GM12878 (cell line): ENCODE measurements at regions not wholly inside any gene's neighbourhood (a gene's known extent, or its start where the extent isn't known, plus 50 kb on each side); places are given as distances from the start of the nearest gene placed in this dataset.

Source experiments
- ATAC-seq: fragments of 200-7000 bp; cut with Tn5 transposase; 3 replicates; pipeline ENCODE4 v1.9.1; 2020; ENCODE audit warnings: mild to moderate bottlenecking, moderate library complexity
- BruUV-seq: library from RNA; stranded (reverse); fragments of 400-500 nt; replicated peaks from 2 replicates; lab custom pipeline; 2021; lab: Mats Ljungman, UMichigan
- CTCF ChIA-PET: fragments of 300-600 bp; sonication (Branson Sonifier 250); formaldehyde crosslinking; extraction: SDS; loops from one replicate; lab custom pipeline; 2021; ENCODE audit warnings: inconsistent platforms; lab: Yijun Ruan, JAX
- POLR2A ChIA-PET: fragments of 350-600 bp; formaldehyde crosslinking; extraction: SDS; loops from one replicate; lab custom pipeline; 2021; ENCODE audit warnings: inconsistent platforms; lab: Charles Lee
- RAD21 ChIA-PET: fragments of 300-600 bp; sonication (Branson Sonifier 250); formaldehyde crosslinking; loops from one replicate; lab custom pipeline; 2023; ENCODE audit warnings: antibody characterized with exemption; ENCODE audit not compliant: unreplicated experiment; lab: Charles Lee
- SMC1A ChIA-PET: fragments of 300-600 bp; sonication (Branson Sonifier 250); formaldehyde crosslinking; loops from one replicate; lab custom pipeline; 2023; ENCODE audit not compliant: unreplicated experiment, uncharacterized antibody; lab: Charles Lee
- DNase-seq: peaks from one replicate; pipeline ENCODE4 v3.0.0-alpha.2; 2011; ENCODE audit warnings: low read depth, low spot score
- FAIRE-seq: peaks from 3 replicates; lab custom pipeline; 2011; peaks lifted over from hg19 to GRCh38; lab: Jason Lieb, UNC
- H2AFZ ChIP-seq: 2 replicates; pipeline ENCODE4 v1.6.0; 2011; ENCODE audit warnings: low read depth, low read length, control low read depth; ENCODE audit not compliant: control insufficient read depth
- H3K27ac ChIP-seq: 2 replicates; pipeline ENCODE4 v1.5.1; 2011; ENCODE audit warnings: control low read depth; ENCODE audit not compliant: control insufficient read depth, insufficient read depth
- H3K27me3 ChIP-seq, 2 experiments: replicated peaks in 1 of 2; 2 replicates each; pipeline versions ENCODE4 v1.6.0 to v1.6.1; 2011; ENCODE audit warnings: low read length in 1 of 2; ENCODE audit not compliant: control insufficient read depth in 2 of 2, insufficient read depth in 2 of 2
- H3K36me3 ChIP-seq, 2 experiments: 2 replicates each; pipeline ENCODE4 v1.5.1; 2011; ENCODE audit warnings: low read length in 1 of 2; ENCODE audit not compliant: control insufficient read depth in 2 of 2, insufficient read depth in 2 of 2
- H3K4me1 ChIP-seq: 2 replicates; pipeline ENCODE4 v1.6.1; 2011; ENCODE audit warnings: mild to moderate bottlenecking, low read length, moderate library complexity, mixed read lengths; ENCODE audit not compliant: control insufficient read depth, insufficient read depth
- H3K4me2 ChIP-seq: 2 replicates; pipeline ENCODE4 v1.6.0; 2011; ENCODE audit warnings: control low read depth; ENCODE audit not compliant: control insufficient read depth, insufficient read depth
- H3K4me3 ChIP-seq: fragments of 200-600 bp; sonication (generic); 2 replicates; pipeline ENCODE4 v1.5.1; 2016
- H3K79me2 ChIP-seq: 2 replicates; pipeline ENCODE4 v1.6.0; 2011; ENCODE audit warnings: low read length; ENCODE audit not compliant: control insufficient read depth, insufficient read depth
- H3K9ac ChIP-seq: 2 replicates; pipeline ENCODE4 v1.8.0; 2011; ENCODE audit warnings: low read length, control low read depth, mixed read lengths; ENCODE audit not compliant: control insufficient read depth, insufficient read depth
- H3K9me3 ChIP-seq: replicated peaks from 3 replicates; pipeline ENCODE4 v1.5.1; 2011; ENCODE audit warnings: mild to moderate bottlenecking, low read length; ENCODE audit not compliant: control insufficient read depth, insufficient read depth
- H4K20me1 ChIP-seq: 2 replicates; pipeline ENCODE4 v1.6.0; 2011; ENCODE audit not compliant: control insufficient read depth, insufficient read depth
- CHD2 ChIP-seq: IDR thresholded peaks from 2 replicates; pipeline ENCODE4 v1.6.1; 2011; ENCODE audit warnings: low read depth, low read length, improper control_type of control experiment, borderline replicate concordance
- CREB1 ChIP-seq: IDR thresholded peaks from 2 replicates; pipeline ENCODE4 v1.6.1; 2012; ENCODE audit warnings: low read depth, mild to moderate bottlenecking, inconsistent platforms
- ESRRA ChIP-seq: IDR thresholded peaks from 2 replicates; pipeline ENCODE4 v1.6.1; 2012; ENCODE audit warnings: mild to moderate bottlenecking, low read length, improper control_type of control experiment
- HDGF ChIP-seq: fragments of 450-650 bp; IDR thresholded peaks from 2 replicates; pipeline ENCODE4 v1.6.1; 2016; ENCODE audit warnings: antibody characterized with exemption
- NR2C2 ChIP-seq: IDR thresholded peaks from 2 replicates; pipeline ENCODE4 v1.6.1; 2011; ENCODE audit warnings: borderline replicate concordance, low read depth; ENCODE audit not compliant: control insufficient read depth, insufficient read length
- PML ChIP-seq: IDR thresholded peaks from 2 replicates; pipeline ENCODE4 v1.6.1; 2012; ENCODE audit warnings: low read length, inconsistent platforms
- RELA ChIP-seq: fragments of 450-650 bp; IDR thresholded peaks from 2 replicates; pipeline ENCODE4 v1.8.0; 2014; ENCODE audit warnings: borderline replicate concordance; ENCODE audit not compliant: partially characterized antibody
- SREBF2 ChIP-seq: IDR thresholded peaks from 2 replicates; pipeline ENCODE4 v1.6.1; 2012; ENCODE audit warnings: mild to moderate bottlenecking, low read length
- TARDBP ChIP-seq: IDR thresholded peaks from 2 replicates; pipeline ENCODE4 v1.6.1; 2016; ENCODE audit warnings: borderline replicate concordance
- TBL1XR1 ChIP-seq: IDR thresholded peaks from 2 replicates; pipeline ENCODE4 v1.6.1; 2012; ENCODE audit warnings: low read depth, low read length, improper control_type of control experiment
- ZNF384 ChIP-seq: IDR thresholded peaks from 2 replicates; pipeline ENCODE4 v1.6.1; 2012; ENCODE audit warnings: low read depth, mild to moderate bottlenecking, low read length, improper control_type of control experiment, borderline replicate concordance
- ZSCAN29 ChIP-seq: fragments of 450-650 bp; IDR thresholded peaks from 2 replicates; pipeline ENCODE4 v1.6.1; 2017; ENCODE audit warnings: mild to moderate bottlenecking, moderate library complexity
- WGBS: methylation state at CpG from one replicate; pipeline ENCODE4 v1.1.6; 2016; ENCODE audit warnings: low lambda C conversion rate; ENCODE audit not compliant: insufficient replicate concordance, insufficient coverage; ENCODE audit errors: missing lambda C conversion rate; 5-methylcytosine and 5-hydroxymethylcytosine counted together
- in situ Hi-C: fragments of 300-500 bp; cut with MboI; formaldehyde crosslinking; loops from 9 replicates; pipeline ENCODE4 v1.14.3; 2018; ENCODE audit warnings: mixed read lengths
- intact Hi-C: fragments of 100-400 bp; cut with micrococcal nuclease; formaldehyde crosslinking; loops from one replicate; pipeline ENCODE4 v1.14.2; 2022; ENCODE audit not compliant: unreplicated experiment
- TF ChIP-seq, protein P1 (sequence below): fragments of 450-650 bp; formaldehyde crosslinking; IDR thresholded peaks from 2 replicates; pipeline ENCODE4 v1.5.0; 2022; ENCODE audit warnings: mild to moderate bottlenecking, missing genetic modification characterization
- TF ChIP-seq, protein P2 (sequence below): fragments of 450-650 bp; IDR thresholded peaks from 2 replicates; pipeline ENCODE4 v1.6.1; 2017; ENCODE audit warnings: mild to moderate bottlenecking, moderate library complexity
- TF ChIP-seq, protein P3 (sequence below): IDR thresholded peaks from 2 replicates; pipeline ENCODE4 v1.6.1; 2012; ENCODE audit warnings: low read depth, low read length, improper control_type of control experiment
- TF ChIP-seq, protein P4 (sequence below): fragments of 450-650 bp; IDR thresholded peaks from 2 replicates; pipeline ENCODE4 v1.6.1; 2017; ENCODE audit warnings: mild to moderate bottlenecking

DNA sequence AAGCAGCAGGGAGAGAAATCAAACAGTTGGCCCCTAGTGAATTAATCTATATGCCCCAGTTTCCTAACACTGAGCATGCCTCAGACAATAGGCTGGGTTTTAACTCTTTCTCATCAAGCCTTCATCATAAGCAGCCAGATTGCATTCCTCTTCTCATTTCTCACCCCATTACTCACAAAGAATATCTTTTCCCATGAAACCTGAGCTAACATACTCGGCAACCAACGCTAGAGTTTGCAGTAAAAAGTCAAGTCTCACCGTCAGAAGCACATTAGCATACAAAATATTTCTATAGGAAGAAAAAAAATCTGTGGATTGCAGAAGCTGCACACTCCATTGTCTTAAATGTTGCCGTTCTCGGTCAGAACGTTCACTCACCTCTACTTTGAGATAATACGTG lies 429.9 kb upstream of the ARID1B start:
- Histone ChIP-seq H3K27me3 (peaks cover 0 to 18% of the 10 kb centered on the region in 2 experiments; a peak in 2 of 4 replicates), H3K9ac (no peak overlapping the region), H3K27ac (no peak overlapping the region), H3K79me2 (no peaks in the 10 kb centered on the region), H4K20me1 (no peaks in the 10 kb centered on the region), H3K4me3 (no peak overlapping the region), H3K9me3 (no peaks in the 10 kb centered on the region), H3K4me1 (no peaks in the 10 kb centered on the region), H3K36me3 (no peaks in the 10 kb centered on the region), H3K4me2 (no peak overlapping the region), H2AFZ (no peak overlapping the region)
- in situ Hi-C loops (no loop called here), intact Hi-C loops (no loop called here)
- CTCF ChIA-PET = no interaction called here
- ATAC-seq = no peak
- RAD21 ChIA-PET = no interaction called here
- WGBS = 43% methylated on average over 7 of the region's 7 CpGs
- DNase-seq = no peak
- no peak for FAIRE-seq
- POLR2A ChIA-PET = no interaction called here
- no TSS peak for BruUV-seq
- SMC1A ChIA-PET = no interaction called here
- no peak for TF ChIP-seq PML
- TF ChIP-seq ZNF384 = no peak
- TF ChIP-seq NR2C2 = no peak
- TF ChIP-seq ESRRA = no peak
- no peak for TF ChIP-seq TARDBP
- TF ChIP-seq ZSCAN29 = no peak
- no peak for TF ChIP-seq RELA
- TF ChIP-seq, protein P1, sequence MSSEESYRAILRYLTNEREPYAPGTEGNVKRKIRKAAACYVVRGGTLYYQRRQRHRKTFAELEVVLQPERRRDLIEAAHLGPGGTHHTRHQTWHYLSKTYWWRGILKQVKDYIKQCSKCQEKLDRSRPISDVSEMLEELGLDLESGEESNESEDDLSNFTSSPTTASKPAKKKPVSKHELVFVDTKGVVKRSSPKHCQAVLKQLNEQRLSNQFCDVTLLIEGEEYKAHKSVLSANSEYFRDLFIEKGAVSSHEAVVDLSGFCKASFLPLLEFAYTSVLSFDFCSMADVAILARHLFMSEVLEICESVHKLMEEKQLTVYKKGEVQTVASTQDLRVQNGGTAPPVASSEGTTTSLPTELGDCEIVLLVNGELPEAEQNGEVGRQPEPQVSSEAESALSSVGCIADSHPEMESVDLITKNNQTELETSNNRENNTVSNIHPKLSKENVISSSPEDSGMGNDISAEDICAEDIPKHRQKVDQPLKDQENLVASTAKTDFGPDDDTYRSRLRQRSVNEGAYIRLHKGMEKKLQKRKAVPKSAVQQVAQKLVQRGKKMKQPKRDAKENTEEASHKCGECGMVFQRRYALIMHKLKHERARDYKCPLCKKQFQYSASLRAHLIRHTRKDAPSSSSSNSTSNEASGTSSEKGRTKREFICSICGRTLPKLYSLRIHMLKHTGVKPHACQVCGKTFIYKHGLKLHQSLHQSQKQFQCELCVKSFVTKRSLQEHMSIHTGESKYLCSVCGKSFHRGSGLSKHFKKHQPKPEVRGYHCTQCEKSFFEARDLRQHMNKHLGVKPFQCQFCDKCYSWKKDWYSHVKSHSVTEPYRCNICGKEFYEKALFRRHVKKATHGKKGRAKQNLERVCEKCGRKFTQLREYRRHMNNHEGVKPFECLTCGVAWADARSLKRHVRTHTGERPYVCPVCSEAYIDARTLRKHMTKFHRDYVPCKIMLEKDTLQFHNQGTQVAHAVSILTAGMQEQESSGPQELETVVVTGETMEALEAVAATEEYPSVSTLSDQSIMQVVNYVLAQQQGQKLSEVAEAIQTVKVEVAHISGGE (CRISPR knock-in tag) = no peak
- TF ChIP-seq, protein P2, sequence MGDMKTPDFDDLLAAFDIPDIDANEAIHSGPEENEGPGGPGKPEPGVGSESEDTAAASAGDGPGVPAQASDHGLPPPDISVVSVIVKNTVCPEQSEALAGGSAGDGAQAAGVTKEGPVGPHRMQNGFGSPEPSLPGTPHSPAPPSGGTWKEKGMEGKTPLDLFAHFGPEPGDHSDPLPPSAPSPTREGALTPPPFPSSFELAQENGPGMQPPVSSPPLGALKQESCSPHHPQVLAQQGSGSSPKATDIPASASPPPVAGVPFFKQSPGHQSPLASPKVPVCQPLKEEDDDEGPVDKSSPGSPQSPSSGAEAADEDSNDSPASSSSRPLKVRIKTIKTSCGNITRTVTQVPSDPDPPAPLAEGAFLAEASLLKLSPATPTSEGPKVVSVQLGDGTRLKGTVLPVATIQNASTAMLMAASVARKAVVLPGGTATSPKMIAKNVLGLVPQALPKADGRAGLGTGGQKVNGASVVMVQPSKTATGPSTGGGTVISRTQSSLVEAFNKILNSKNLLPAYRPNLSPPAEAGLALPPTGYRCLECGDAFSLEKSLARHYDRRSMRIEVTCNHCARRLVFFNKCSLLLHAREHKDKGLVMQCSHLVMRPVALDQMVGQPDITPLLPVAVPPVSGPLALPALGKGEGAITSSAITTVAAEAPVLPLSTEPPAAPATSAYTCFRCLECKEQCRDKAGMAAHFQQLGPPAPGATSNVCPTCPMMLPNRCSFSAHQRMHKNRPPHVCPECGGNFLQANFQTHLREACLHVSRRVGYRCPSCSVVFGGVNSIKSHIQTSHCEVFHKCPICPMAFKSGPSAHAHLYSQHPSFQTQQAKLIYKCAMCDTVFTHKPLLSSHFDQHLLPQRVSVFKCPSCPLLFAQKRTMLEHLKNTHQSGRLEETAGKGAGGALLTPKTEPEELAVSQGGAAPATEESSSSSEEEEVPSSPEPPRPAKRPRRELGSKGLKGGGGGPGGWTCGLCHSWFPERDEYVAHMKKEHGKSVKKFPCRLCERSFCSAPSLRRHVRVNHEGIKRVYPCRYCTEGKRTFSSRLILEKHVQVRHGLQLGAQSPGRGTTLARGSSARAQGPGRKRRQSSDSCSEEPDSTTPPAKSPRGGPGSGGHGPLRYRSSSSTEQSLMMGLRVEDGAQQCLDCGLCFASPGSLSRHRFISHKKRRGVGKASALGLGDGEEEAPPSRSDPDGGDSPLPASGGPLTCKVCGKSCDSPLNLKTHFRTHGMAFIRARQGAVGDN = no peak
- no peak for TF ChIP-seq HDGF
- TF ChIP-seq CREB1 = no peak
- no peak for TF ChIP-seq SREBF2
- TF ChIP-seq, protein P3, sequence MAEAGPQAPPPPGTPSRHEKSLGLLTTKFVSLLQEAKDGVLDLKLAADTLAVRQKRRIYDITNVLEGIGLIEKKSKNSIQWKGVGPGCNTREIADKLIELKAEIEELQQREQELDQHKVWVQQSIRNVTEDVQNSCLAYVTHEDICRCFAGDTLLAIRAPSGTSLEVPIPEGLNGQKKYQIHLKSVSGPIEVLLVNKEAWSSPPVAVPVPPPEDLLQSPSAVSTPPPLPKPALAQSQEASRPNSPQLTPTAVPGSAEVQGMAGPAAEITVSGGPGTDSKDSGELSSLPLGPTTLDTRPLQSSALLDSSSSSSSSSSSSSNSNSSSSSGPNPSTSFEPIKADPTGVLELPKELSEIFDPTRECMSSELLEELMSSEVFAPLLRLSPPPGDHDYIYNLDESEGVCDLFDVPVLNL = no peak
- TF ChIP-seq, protein P4, sequence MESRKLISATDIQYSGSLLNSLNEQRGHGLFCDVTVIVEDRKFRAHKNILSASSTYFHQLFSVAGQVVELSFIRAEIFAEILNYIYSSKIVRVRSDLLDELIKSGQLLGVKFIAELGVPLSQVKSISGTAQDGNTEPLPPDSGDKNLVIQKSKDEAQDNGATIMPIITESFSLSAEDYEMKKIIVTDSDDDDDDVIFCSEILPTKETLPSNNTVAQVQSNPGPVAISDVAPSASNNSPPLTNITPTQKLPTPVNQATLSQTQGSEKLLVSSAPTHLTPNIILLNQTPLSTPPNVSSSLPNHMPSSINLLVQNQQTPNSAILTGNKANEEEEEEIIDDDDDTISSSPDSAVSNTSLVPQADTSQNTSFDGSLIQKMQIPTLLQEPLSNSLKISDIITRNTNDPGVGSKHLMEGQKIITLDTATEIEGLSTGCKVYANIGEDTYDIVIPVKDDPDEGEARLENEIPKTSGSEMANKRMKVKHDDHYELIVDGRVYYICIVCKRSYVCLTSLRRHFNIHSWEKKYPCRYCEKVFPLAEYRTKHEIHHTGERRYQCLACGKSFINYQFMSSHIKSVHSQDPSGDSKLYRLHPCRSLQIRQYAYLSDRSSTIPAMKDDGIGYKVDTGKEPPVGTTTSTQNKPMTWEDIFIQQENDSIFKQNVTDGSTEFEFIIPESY = no peak
- TF ChIP-seq TBL1XR1 = no peak
- TF ChIP-seq CHD2 = no peak
